AG09309 (cell line): ENCODE measurements at regions not wholly inside any gene's neighbourhood (a gene's known extent, or its start where the extent isn't known, plus 50 kb on each side); places are given as distances from the start of the nearest gene placed in this dataset.
A peak's percentile ranks its signal among the peaks of the same experiment; 100 is the strongest.

Experiments
- DNase-seq: peaks from one replicate; pipeline ENCODE4 v3.0.0-alpha.2; 2010; ENCODE audit warnings: low read depth
- H3K4me3 ChIP-seq: 2 replicates; pipeline ENCODE4 v1.5.1; 2011; ENCODE audit warnings: mild to moderate bottlenecking, low read depth, low read length, moderate library complexity; ENCODE audit not compliant: control insufficient read depth
- TF ChIP-seq, protein P1 (sequence below): IDR thresholded peaks from 2 replicates; pipeline ENCODE4 v1.5.1; 2011; ENCODE audit warnings: mild to moderate bottlenecking, low read depth, low read length, inconsistent platforms; ENCODE audit not compliant: insufficient read depth, control insufficient read depth; ENCODE audit errors: missing control alignments

DNA sequence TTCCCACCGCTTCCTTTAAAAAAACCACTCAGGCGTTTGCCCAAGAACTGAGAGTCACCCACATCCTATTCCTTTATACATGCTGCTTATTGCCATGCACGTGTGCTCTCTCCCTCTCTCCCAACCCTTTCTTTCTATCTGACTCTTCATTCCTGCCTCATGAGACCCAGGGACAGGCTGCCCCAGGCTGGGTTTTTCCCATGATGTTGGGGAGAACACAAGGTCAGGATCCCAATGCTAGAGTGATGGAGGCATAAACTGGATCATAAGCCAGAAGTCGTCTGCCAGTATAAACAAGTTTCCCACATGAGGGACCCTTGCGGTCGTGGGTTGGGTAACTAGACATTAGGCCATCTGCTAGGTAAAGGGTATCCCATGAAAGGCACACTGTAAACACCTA is 64.9 kb downstream of the CD2 start:
- H3K4me3 ChIP-seq, result no peak overlapping the region
- TF ChIP-seq, protein P1, sequence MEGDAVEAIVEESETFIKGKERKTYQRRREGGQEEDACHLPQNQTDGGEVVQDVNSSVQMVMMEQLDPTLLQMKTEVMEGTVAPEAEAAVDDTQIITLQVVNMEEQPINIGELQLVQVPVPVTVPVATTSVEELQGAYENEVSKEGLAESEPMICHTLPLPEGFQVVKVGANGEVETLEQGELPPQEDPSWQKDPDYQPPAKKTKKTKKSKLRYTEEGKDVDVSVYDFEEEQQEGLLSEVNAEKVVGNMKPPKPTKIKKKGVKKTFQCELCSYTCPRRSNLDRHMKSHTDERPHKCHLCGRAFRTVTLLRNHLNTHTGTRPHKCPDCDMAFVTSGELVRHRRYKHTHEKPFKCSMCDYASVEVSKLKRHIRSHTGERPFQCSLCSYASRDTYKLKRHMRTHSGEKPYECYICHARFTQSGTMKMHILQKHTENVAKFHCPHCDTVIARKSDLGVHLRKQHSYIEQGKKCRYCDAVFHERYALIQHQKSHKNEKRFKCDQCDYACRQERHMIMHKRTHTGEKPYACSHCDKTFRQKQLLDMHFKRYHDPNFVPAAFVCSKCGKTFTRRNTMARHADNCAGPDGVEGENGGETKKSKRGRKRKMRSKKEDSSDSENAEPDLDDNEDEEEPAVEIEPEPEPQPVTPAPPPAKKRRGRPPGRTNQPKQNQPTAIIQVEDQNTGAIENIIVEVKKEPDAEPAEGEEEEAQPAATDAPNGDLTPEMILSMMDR, result no peak
- no peak for DNase-seq

DNA sequence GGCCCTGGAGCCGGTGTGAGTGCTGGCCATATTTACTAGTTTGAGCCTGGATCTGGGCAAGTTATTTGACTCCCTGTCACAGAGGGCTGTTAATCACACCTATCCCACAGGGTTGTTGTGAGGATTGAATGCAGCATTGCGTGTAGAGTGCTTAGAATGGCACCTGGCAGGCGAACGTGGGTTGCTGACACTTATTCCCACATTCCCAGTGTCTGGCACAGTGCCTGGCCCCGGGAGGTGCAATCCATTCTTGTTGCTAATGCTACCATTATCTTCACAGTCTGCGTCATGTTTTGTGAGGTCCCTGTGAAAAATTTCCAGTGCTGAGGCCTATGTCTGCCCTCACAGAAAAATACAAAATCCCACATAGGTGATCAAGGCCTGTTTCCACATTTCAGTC is 66.1 kb downstream of the CD2 start:
- no peak overlapping the region for H3K4me3 ChIP-seq
- peak; percentile 98 for DNase-seq
- TF ChIP-seq, protein P1, result no peak

DNA sequence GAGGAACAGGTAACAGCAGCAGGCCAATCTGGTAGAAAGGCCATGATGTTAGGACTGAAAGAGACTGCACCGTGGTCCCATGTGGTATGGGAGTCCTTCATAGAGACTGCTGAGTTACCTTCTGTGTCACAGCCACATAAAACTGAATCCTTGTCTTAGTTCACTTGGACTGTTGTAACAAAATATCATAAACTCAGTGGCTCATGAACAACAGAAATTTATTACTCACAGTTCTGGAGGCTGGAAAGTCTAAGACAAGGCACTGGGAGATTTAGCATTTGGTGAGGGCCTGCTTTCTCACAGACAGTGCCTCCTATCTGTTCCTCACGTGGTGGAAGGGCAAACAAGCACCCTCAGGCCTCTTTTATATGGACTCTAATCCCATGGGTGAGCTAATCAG is 67.5 kb downstream of the CD2 start:
- DNase-seq, result no peak
- TF ChIP-seq, protein P1, result no peak
- no peak overlapping the region for H3K4me3 ChIP-seq

DNA sequence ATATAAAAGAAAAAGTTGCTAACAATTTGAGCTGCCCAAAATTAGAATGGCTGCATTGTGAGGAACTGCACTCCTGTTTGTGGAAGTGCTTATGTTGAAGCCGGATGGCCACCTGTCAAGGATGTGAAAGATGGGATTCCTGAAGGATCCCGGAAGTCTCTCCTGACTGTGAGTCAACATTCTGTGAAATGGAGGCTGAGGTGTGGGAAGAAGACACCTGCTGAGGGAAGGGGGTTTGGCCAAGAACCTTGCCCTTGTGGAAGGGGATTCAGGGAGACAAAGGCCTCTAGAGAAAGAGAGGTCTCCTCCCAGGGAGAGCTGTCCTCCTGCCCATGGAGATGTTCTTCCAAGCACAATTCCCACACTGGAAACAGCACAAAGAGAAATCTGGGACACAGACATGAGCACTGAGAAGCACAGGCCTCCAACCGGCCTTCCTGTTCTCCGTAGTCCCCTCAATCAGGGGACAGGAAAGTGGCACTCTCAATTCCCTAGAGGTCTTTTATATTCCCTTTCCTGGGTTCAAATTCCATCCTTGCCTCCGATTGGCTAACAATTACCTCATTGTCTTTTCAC is 70.5 kb downstream of the CD2 start:
- TF ChIP-seq, protein P1, result no peak
- DNase-seq, result no peak
- no peak overlapping the region for H3K4me3 ChIP-seq

DNA sequence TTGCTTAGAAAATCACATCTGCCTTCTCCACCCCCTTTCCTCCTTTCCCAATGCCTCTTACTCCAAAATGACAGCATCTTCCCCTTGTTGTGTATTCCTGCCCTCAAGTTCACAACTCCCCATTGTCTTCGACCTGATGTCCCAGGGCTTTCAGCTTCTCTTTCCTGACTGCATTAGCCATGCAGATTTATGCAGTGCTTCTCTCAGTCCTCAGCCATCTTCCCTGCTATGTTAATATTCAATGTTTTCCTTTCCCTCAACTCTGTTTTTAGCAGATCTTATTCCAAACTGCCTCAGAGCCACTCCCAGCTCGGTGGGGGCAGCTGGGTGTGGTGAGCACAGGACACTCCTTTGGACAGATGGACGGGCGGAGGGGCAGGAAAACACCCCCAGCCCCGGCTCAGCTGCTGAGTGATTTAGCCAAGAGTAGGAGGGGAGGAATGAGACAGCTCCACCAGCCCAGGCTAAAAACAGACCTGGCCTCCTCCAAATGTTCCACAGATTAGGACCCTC is 71.0 kb downstream of the CD2 start:
- TF ChIP-seq, protein P1, result no peak
- no peak for DNase-seq

DNA sequence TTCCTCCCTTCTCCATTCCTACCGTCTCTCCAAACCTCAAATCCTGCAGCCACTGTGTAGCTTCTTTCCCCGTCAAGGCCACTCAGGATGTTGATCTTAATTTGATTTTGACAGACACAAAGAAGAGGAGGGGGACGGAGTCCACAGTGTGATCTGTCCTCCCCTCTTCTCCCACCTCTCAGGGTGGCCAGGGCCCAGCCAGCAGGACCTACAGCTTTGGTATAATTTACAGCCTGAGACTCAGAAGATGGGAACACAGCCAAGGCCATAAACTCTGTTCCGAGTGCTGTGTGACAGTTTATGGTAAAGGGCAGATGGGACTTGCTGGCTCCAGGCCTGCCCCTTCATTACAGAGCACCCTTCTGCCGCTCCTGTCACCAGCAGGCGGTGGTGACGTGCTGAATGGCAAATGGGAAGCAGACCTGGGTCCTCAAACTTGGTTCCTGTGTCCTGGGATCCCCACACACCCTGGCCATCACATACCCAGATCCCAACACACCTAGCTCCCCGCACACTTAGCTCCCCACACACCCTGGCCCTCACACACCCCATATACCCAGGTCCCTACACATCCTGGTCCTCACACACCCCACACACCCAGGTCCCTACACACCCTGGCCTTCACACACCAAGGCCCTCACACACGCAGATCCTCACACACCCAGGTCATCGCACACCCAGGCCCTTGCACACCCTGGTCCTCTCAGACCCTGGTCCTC is 71.6 kb downstream of the CD2 start:
- no peak overlapping the region for H3K4me3 ChIP-seq
- TF ChIP-seq, protein P1, result no peak
- no peak for DNase-seq

More for the DNA sequence above, 71.0 kb downstream of the CD2 start:
- no peak overlapping the region for H3K4me3 ChIP-seq
